Fibroblast of lung (primary cell): ENCODE measurements at regions not wholly inside any gene's neighbourhood (a gene's known extent, or its start where the extent isn't known, plus 50 kb on each side); places are given as distances from the start of the nearest gene placed in this dataset.

Experiments used
- CTCF ChIP-seq, 2 donors: IDR thresholded peaks in 1 of 2; conservative IDR thresholded peaks in 1 of 2; 1 replicate in 1 of 2; 2 replicates in 1 of 2; pipeline ENCODE4 v1.5.1; 2011 to 2012; ENCODE audit warnings: low read length in 2 of 2, control low read depth in 1 of 2, inconsistent platforms in 1 of 2, low read depth in 1 of 2, mild to moderate bottlenecking in 1 of 2
- EZH2 ChIP-seq: IDR thresholded peaks from 2 replicates; pipeline ENCODE4 v1.5.1; 2012; ENCODE audit warnings: low read length, control low read depth, mild to moderate bottlenecking; ENCODE audit errors: missing control alignments

GRCh38 chr13:83515268-83516015 lies 366.8 kb downstream of the SLITRK1 start:
- TF ChIP-seq CTCF (conservative IDR thresholded peaks at IDR 0.05 in 1 of 2, IDR thresholded peaks at IDR 0.05 in 1 of 2; ENCODE audit: low read depth in 1 of 2, low read length in 2 of 2) (no peak), EZH2 (no peak)
